HG03060 (cell line): ENCODE measurements at regions not wholly inside any gene's neighbourhood (a gene's known extent, or its start where the extent isn't known, plus 50 kb on each side); places are given as distances from the start of the nearest gene placed in this dataset.
"Not testable (repeated sequence)": the region's sequence is repeated elsewhere in the genome, so short reads cannot be mapped to it uniquely, and the experiment has no call there.

Experiments used
- ATAC-seq: cut with Tn5 transposase; IDR thresholded peaks from one replicate; pipeline ENCODE4 v1.9.1; 2021; ENCODE audit warnings: low read depth, moderate number of reproducible peaks; ENCODE audit not compliant: unreplicated experiment

- no peak for ATAC-seq
These were observed 1390.8 kb downstream of the ZPLD1 start for GRCh38 chr3:103825586-103825985.

GRCh38 chr3:103829723-103830326 lies 1395.0 kb downstream of the ZPLD1 start:
- ATAC-seq: no peak

DNA sequence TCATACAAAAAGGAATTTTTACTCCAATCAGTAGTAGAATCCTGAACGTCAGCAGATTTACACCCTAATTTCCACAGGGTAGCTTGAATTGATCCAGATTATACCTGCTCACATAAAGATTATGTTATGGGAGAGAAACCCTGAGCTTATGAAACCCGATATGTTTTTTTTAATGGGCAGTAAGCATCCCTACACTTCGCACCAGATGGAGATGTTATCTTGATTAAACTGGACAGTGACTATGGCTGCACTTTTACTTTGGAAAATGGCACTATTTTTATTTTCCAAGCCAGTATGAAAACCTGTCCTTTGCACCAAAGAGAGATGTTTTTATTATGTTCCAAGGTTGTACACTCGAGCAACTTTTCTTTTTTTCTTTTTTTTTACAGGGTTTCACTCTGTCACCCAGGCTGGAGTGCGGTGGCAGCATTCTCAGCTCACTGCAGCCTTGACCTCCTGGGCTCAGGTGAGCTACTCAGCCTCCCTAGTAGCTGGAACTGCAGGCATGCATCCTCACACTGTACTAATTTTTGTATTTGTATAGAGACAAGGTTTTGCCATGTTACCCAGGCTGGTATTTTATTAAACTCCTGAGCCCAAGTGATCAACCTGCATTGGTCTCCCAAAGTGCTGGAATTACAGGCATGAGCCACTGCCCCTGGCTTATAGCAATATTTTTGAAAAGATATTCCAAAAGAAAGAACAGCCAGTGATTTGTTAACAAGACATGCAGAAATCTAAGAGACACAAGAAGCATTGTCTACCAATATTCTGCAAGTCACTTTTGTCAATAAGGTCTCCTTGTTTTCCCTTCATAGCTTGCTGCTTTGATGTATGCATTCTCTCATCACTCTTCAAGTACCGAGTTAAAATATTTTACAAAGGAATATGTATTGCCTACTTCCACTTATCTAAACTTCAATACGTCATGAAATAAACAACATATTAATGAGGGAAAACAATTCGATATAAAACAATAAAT lies 1412.6 kb downstream of the ZPLD1 start:
- no peak for ATAC-seq

DNA sequence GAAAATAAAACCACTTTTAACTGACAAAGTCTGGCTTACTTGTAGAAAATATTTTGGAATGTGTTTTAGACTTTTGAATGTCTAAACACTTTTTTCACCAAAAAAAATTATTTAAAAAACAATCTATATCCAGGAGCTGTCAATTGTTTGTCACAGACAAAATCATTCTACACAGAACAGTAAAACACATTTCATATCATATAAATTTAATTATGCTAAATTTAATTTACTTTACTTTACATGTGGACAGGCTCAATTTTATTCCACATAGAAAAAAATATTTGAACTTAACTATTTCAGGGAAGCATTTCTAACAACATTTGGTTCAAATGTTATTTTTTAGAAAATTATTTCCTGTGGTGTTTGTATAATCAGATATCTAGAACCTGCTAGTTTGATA lies 1417.0 kb downstream of the ZPLD1 start:
- no peak for ATAC-seq

DNA sequence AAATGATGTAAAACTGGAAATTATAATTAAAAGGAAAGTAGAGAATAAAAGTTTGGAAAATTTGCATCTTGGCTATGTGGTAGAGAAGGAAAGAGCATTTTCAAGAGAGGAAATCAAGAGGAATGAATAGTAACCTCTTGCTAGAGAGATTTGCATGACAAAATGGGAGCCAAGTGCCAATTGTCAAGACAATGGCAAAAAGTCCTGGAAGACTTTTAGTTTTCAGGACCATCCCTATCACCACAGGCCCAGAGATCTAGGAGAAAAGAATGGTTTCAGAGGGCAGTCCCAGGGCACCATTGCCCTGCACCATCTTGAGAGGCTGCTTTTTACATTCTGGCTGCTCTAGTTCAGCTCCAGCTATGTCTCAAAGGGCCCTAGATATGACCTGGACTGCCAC lies 1427.6 kb downstream of the ZPLD1 start:
- no peak for ATAC-seq

DNA sequence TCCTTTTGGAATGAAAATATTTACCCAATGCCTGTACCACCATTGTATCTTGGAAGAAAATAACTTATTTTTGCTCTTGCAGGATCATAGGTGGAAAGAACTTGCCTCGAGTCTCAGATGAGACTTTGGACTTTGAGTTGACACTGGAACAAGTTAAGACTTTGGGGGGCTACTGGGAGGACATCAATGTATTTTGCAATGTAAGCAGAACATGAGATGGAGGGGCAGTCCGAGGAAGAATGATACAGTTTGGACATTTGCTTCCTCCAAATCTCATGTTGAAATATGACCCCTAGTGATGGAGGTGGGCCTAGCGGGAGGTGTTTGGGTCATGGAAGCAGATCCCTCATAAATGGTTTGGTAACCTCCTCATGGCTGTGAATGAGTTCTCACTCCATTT lies 1428.6 kb downstream of the ZPLD1 start:
- no peak for ATAC-seq

DNA sequence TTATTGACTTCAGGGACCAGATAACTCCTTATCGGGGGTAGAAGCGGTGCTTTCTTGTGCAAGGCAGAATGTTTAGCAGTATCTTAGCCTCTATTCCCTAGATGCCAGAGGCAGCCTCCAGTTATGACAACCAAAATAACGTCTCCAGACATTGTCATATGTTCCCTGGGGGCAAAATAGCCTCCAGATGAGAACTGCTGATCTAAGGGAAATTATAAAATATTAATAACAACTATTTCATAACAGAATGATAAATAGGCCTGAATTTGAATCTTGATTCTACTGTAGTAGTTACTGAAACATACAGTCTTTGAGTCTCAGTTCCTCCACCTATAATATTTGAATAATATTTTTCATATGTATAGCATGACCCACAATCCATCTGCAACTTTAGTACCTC lies 1431.3 kb downstream of the ZPLD1 start:
- no peak for ATAC-seq

- ATAC-seq: no peak
These were observed 1438.2 kb downstream of the ZPLD1 start for GRCh38 chr3:103873021-103873420.

DNA sequence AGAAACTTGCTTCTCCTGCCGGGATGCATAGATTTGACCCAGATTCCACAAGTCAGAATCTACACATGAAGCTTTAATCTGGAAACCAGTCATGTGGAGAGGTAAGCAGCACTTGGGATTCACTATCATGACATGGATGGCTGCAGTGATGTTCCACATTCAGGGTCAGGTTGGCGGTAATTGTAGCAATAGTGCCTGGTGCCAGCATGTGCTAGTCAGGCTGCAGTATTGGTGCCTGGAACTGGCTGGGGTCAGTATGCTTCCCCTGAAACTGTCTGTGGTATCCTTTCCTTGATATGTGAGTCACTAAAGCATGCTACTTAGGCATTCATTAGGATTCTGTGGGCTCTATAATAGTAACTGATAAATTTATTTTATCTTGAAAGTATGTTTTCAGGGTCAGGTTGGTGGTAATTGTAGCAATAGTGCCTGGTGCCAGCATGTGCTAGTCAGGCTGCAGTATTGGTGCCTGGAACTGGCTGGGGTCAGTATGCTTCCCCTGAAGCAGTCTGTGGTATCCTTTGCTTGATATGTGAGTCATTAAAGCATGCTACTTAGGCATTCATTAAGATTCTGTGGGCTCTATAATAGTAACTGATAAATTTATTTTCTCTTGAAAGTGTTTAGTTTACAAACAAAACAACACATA lies 1439.2 kb downstream of the ZPLD1 start:
- ATAC-seq: no peak

DNA sequence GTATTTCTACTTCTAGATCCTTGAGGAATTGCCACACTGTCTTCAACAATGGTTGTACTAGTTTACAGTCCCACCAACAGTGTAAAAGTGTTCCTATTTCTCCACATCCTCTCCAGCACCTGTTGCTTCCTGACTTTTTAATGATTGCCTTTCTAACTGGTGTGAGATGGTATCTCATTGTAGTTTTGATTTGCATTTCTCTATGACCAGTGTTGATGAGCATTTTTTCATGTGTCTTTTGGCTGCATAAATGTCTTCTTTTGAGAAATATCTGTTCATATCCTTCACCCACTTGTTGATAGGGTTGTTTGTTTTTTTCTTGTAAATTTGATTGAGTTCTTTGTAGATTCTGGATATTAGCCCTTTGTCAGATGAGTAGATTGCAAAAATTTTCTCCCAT lies 1447.0 kb downstream of the ZPLD1 start:
- not testable (repeated sequence) for ATAC-seq

GRCh38 chr3:103889675-103890074 lies 1454.9 kb downstream of the ZPLD1 start:
- ATAC-seq: no peak

GRCh38 chr3:103894162-103894822 lies 1459.5 kb downstream of the ZPLD1 start:
- ATAC-seq: no peak

DNA sequence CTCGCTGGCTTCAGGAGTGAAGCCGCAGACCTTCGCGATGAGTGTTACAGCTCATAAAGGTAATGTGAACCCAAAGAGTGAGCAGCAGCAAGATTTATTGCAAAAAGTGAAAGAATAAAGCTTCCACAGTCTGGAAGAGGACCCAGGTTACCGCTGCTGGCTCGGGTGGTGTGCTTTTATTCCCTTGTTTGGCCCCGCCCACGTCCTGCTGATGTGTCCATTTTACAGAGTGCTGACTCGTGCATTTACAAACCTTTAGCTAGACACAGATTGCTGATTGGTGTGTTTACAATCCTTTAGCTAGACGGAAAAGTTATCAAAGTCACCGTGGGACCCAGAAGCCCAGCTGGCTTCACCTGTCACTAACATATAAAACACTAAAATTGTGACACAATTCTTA lies 1464.5 kb downstream of the ZPLD1 start:
- no peak for ATAC-seq

DNA sequence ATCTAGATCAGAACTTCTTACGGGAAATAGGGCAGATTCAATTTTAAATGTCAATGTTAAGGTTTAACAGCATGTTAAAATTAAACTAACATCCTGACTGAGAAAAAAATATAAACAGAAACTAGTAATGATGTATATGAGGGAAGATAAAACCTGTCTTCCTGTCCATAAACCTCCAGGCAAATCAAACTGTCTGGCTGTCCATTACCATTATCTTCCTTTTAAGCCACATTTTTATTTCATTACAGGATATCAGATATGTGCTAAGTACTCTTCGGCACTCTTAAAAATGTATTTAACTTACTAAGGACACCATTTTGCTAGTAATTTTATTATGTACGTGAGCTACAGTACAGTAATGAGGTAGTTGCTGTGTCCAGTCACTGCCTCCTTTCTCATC lies 1461.7 kb upstream of the ALCAM start:
- no peak for ATAC-seq

DNA sequence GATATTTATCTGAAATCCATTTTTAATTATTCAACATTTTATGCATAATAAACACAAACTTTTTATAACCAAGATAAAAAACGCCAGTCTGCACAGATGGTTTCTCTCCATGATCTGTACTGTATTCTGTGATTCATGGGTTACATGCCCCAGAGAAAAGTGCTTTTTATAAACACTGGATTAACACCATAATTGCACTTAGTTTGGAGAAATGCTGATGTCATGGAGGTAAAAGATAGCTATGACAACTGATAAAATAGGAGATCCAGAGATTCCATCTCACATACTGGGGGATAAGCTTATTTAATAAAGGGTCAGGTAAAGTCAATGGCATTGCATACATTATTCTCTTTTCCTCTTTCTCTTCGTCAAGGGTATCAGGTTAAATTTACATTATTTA lies 1460.4 kb upstream of the ALCAM start:
- no peak for ATAC-seq

DNA sequence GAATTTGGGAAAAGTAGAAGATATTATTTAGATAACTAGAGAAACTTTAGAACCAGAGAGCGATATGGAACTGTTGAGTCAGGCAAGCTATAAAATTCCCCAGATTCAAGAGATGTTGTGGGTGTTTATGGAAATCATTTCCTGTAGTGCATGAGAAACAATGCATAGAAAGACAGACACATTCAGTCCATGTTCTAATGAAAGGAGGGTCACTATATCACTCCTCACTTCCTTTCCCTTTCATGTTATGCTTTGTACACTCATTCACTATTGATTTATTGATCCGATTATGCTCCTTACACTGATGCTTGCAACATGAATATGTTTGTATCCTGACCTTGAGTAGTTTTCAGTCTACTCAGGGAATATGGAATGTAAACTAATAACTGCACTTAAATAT lies 1459.9 kb upstream of the ALCAM start:
- no peak for ATAC-seq

DNA sequence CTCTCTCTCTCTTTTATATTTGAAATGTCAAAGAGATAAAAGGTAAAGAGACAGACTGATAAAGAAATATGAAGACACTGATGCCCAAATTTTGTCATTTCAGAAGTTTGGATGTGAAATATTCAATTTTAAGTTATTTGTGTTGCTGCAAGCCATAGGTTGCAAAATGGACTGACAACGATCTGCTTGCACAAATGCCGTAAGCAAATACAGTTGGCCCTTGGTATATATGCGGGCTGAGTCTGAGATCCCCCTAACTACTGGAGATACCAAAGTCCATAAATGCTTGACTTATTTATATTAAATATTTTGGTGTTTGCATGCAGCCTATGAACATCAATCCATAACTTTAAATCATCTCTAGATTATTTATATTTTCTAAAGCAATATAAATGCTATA lies 1459.1 kb upstream of the ALCAM start:
- ATAC-seq: no peak

DNA sequence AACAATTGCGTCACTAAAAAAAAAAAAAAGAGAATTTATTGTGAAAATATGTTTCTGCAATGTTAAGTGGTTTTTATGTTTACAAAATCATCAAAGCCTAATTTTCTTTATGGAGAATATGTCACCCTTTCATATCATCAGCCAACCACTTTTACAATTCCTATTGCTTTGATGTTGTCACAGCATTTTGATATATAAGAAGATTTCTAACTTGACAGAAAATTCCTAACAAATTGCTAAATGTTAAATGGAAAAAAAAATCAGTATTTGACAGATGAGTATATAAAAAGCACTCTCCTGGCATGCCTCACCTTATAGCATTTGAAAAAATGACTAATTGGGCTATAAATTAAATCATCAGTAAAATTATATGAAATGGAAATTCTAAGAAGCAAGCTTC lies 1457.3 kb upstream of the ALCAM start:
- no peak for ATAC-seq

DNA sequence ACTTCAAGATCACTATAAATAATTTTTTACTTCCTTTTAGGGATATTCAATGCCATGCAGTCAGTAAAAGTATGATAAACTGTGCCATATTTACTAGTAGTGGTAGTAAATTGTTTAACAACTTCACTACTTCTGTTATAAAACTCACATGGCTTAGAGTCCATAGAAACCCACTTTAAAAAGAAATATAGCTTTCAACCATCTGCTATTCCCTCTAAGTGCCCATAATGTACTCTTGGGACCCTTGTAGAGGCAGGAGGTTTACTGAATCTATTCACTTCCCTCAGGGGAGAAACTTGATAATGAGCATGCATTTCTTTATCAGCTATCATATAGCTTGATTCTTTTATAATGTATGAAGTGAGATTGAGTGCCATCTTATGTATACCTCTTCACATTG lies 1448.4 kb upstream of the ALCAM start:
- ATAC-seq: no peak

GRCh38 chr3:103919327-103919726 lies 1447.4 kb upstream of the ALCAM start:
- no peak for ATAC-seq

- ATAC-seq: no peak
These were observed 1442.8 kb upstream of the ALCAM start for GRCh38 chr3:103923907-103924306.
